HepG2 (cell line): ENCODE measurements at regions not wholly inside any gene's neighbourhood (a gene's known extent, or its start where the extent isn't known, plus 50 kb on each side); places are given as distances from the start of the nearest gene placed in this dataset.

Experiments
- ARID2 ChIP-seq: sonication (generic); formaldehyde crosslinking; IDR thresholded peaks from 2 replicates; pipeline ENCODE4 v1.8.1; 2022; ENCODE audit warnings: mild to moderate bottlenecking, missing genetic modification reagents, borderline replicate concordance
- ATF1 ChIP-seq: IDR thresholded peaks from 2 replicates; pipeline ENCODE4 v1.6.1; 2016; ENCODE audit warnings: mild to moderate bottlenecking, control low read depth
- ATRX ChIP-seq: sonication (generic); formaldehyde crosslinking; IDR thresholded peaks from 2 replicates; pipeline ENCODE4 v1.4.0; 2020; ENCODE audit warnings: missing genetic modification reagents, borderline replicate concordance
- ETV6 ChIP-seq: sonication (generic); formaldehyde crosslinking; conservative IDR thresholded peaks from 2 replicates; pipeline ENCODE4 v1.4.0; 2020; ENCODE audit warnings: missing genetic modification reagents
- FOXO1 ChIP-seq: sonication (generic); formaldehyde crosslinking; IDR thresholded peaks from 2 replicates; pipeline ENCODE4 v1.4.0; 2020; ENCODE audit warnings: missing genetic modification reagents
- JUNB ChIP-seq: sonication (generic); formaldehyde crosslinking; IDR thresholded peaks from 2 replicates; pipeline ENCODE4 v1.8.0; 2022; ENCODE audit warnings: missing genetic modification reagents, mild to moderate bottlenecking, borderline replicate concordance
- MYC ChIP-seq: sonication (generic); formaldehyde crosslinking; IDR thresholded peaks from 2 replicates; pipeline ENCODE4 v1.9.0; 2021; ENCODE audit warnings: missing genetic modification reagents, borderline replicate concordance
- NFE2L1 ChIP-seq: sonication (generic); formaldehyde crosslinking; IDR thresholded peaks from 2 replicates; pipeline ENCODE4 v1.4.0; 2020; ENCODE audit warnings: missing genetic modification reagents, mild to moderate bottlenecking, borderline replicate concordance
- NONO ChIP-seq, 2 experiments: fragments of 450-650 bp in 1 of 2; sonication (generic) in 1 of 2; formaldehyde crosslinking in 1 of 2; IDR thresholded peaks in 1 of 2; conservative IDR thresholded peaks in 1 of 2; 2 replicates each; pipeline versions ENCODE4 v1.6.1 to v1.8.0; 2017 to 2022; ENCODE audit warnings: mild to moderate bottlenecking in 1 of 2, missing genetic modification reagents in 1 of 2, moderate library complexity in 1 of 2
- NPAS2 ChIP-seq: sonication (generic); formaldehyde crosslinking; IDR thresholded peaks from 2 replicates; pipeline ENCODE4 v1.8.0; 2022; ENCODE audit warnings: mild to moderate bottlenecking, missing genetic modification reagents, borderline replicate concordance
- RAD51 ChIP-seq: fragments of 450-650 bp; IDR thresholded peaks from 2 replicates; pipeline ENCODE4 v1.6.1; 2016; ENCODE audit warnings: borderline replicate concordance
- RARG ChIP-seq: sonication (generic); formaldehyde crosslinking; IDR thresholded peaks from 2 replicates; pipeline ENCODE4 v1.4.0; 2020; ENCODE audit warnings: low read depth, mild to moderate bottlenecking, missing genetic modification reagents
- SIX4 ChIP-seq: sonication (generic); formaldehyde crosslinking; IDR thresholded peaks from 2 replicates; pipeline ENCODE4 v1.4.0; 2020; ENCODE audit warnings: missing genetic modification reagents
- SMAD9 ChIP-seq: sonication (generic); formaldehyde crosslinking; IDR thresholded peaks from 2 replicates; pipeline ENCODE4 v1.5.1; 2020; ENCODE audit warnings: mild to moderate bottlenecking, missing genetic modification reagents
- SP4 ChIP-seq: sonication (generic); formaldehyde crosslinking; IDR thresholded peaks from 2 replicates; pipeline ENCODE4 v1.8.1; 2023; ENCODE audit warnings: mild to moderate bottlenecking, missing genetic modification reagents
- TEAD2 ChIP-seq: sonication (generic); formaldehyde crosslinking; IDR thresholded peaks from 2 replicates; pipeline ENCODE4 v1.9.0; 2021; ENCODE audit warnings: missing genetic modification reagents
- ZNF136 ChIP-seq: sonication (generic); formaldehyde crosslinking; IDR thresholded peaks from 2 replicates; pipeline ENCODE4 v1.8.1; 2022; ENCODE audit warnings: low read depth, mild to moderate bottlenecking, moderate library complexity, missing genetic modification reagents
- ZNF33A ChIP-seq: sonication (generic); formaldehyde crosslinking; IDR thresholded peaks from 2 replicates; pipeline ENCODE4 v1.5.1; 2020; ENCODE audit warnings: missing genetic modification reagents, mild to moderate bottlenecking, moderate library complexity, borderline replicate concordance
- ZNF44 ChIP-seq: sonication (generic); formaldehyde crosslinking; IDR thresholded peaks from 2 replicates; pipeline ENCODE4 v1.5.1; 2020; ENCODE audit warnings: mild to moderate bottlenecking, missing genetic modification reagents
- ZNF557 ChIP-seq: sonication (generic); formaldehyde crosslinking; IDR thresholded peaks from 2 replicates; pipeline ENCODE4 v1.4.0; 2020; ENCODE audit warnings: missing genetic modification reagents
- ZNF577 ChIP-seq: sonication (generic); formaldehyde crosslinking; IDR thresholded peaks from 2 replicates; pipeline ENCODE4 v1.4.0; 2020; ENCODE audit warnings: mild to moderate bottlenecking, low read depth, missing genetic modification reagents, borderline replicate concordance
- TF ChIP-seq, protein P1 (sequence below): sonication (generic); formaldehyde crosslinking; IDR thresholded peaks from 2 replicates; pipeline ENCODE4 v1.4.0; 2020; ENCODE audit warnings: missing genetic modification reagents
- TF ChIP-seq, protein P2 (sequence below): sonication (generic); formaldehyde crosslinking; IDR thresholded peaks from 2 replicates; pipeline ENCODE4 v1.5.0; 2020; ENCODE audit warnings: missing genetic modification reagents
- TF ChIP-seq, protein P3 (sequence below): IDR thresholded peaks from 2 replicates; pipeline ENCODE4 v1.6.1; 2016; ENCODE audit warnings: missing genetic modification reagents, missing compliant biosample characterization
- TF ChIP-seq, protein P4 (sequence below): sonication (generic); formaldehyde crosslinking; IDR thresholded peaks from 2 replicates; pipeline ENCODE4 v1.5.0; 2020; ENCODE audit warnings: missing genetic modification reagents
- TF ChIP-seq, protein P5 (sequence below): sonication (generic); formaldehyde crosslinking; IDR thresholded peaks from 2 replicates; pipeline ENCODE4 v1.5.1; 2020; ENCODE audit warnings: missing genetic modification reagents, mild to moderate bottlenecking, borderline replicate concordance

DNA sequence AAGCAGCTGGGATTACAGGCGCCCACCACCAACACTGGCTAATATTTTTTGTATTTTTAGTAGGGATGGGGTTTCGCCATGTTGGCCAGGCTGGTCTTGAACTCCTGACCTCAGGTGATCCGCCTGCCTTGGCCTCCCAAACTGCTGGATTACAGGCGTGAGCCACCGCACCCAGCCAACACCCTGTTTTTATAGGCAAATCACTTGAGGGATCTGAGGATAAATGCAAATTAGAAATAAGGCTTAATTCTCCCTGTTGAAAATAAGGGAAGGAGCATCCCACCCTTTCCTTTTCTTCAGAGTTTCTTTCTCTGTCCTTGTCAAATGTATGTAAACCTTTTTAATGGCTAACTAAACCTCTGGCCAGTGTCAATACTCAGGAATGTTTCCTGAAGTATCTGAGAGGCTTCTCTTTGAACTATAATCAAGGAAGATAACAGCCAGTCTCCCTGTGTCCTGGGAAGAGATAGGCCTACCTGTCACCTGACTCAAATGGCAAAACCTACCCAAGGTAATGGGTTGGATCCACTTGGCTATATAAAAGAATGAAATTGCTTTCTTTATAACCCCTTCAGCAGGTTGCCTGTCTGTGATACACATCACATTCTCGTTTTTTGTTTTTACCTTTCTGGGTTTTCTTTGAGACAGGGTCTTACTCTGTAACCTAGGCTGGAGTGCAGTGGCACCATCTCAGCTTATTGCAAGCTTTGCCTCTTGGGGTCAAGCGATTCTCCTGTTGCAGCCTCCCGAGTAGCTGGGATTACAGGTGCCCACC is 64.5 kb upstream of the TNFAIP3 start (continued):
- no peak for TF ChIP-seq NONO (IDR thresholded peaks at IDR 0.05)
- TF ChIP-seq NONO (CRISPR knock-in tag; conservative IDR thresholded peaks at IDR 0.05): no peak
- TF ChIP-seq RAD51: no peak
- TF ChIP-seq, protein P1, sequence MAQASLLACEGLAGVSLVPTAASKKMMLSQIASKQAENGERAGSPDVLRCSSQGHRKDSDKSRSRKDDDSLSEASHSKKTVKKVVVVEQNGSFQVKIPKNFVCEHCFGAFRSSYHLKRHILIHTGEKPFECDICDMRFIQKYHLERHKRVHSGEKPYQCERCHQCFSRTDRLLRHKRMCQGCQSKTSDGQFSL (CRISPR knock-in tag): no peak
- no peak for TF ChIP-seq SMAD9 (CRISPR knock-in tag)
- no peak for TF ChIP-seq ATRX
- TF ChIP-seq SIX4 (CRISPR knock-in tag): 0 out of 2 replicates have a peak, but pooled peaks have one; percentile 11
- TF ChIP-seq, protein P2, sequence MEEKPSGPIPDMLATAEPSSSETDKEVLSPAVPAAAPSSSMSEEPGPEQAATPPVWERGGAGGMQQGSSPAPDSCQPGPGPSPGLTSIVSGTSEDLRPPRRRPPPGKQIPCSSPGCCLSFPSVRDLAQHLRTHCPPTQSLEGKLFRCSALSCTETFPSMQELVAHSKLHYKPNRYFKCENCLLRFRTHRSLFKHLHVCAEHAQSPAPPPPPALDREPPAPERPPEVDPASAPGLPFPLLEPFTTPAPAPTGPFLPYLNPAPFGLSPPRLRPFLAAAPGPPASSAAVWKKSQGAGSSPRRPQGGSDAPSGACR (CRISPR knock-in tag): no peak
- TF ChIP-seq, protein P3, sequence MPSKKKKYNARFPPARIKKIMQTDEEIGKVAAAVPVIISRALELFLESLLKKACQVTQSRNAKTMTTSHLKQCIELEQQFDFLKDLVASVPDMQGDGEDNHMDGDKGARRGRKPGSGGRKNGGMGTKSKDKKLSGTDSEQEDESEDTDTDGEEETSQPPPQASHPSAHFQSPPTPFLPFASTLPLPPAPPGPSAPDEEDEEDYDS (CRISPR knock-in tag): no peak
- peak; percentile 79; the same call in 1 of the 2 replicates for TF ChIP-seq ZNF33A
- TF ChIP-seq RARG: no peak
- no peak for TF ChIP-seq JUNB (CRISPR knock-in tag)
- TF ChIP-seq ETV6: no peak
- TF ChIP-seq FOXO1 (CRISPR knock-in tag): 0 out of 2 replicates have a peak, but pooled peaks have one; percentile 33
- no peak for TF ChIP-seq NFE2L1
- TF ChIP-seq TEAD2 (CRISPR knock-in tag): no peak
- TF ChIP-seq, protein P4, sequence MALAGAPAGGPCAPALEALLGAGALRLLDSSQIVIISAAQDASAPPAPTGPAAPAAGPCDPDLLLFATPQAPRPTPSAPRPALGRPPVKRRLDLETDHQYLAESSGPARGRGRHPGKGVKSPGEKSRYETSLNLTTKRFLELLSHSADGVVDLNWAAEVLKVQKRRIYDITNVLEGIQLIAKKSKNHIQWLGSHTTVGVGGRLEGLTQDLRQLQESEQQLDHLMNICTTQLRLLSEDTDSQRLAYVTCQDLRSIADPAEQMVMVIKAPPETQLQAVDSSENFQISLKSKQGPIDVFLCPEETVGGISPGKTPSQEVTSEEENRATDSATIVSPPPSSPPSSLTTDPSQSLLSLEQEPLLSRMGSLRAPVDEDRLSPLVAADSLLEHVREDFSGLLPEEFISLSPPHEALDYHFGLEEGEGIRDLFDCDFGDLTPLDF (CRISPR knock-in tag): no peak
- no peak for TF ChIP-seq ATF1 (CRISPR knock-in tag)
- no peak for TF ChIP-seq ZNF44 (CRISPR knock-in tag)
- TF ChIP-seq, protein P5, sequence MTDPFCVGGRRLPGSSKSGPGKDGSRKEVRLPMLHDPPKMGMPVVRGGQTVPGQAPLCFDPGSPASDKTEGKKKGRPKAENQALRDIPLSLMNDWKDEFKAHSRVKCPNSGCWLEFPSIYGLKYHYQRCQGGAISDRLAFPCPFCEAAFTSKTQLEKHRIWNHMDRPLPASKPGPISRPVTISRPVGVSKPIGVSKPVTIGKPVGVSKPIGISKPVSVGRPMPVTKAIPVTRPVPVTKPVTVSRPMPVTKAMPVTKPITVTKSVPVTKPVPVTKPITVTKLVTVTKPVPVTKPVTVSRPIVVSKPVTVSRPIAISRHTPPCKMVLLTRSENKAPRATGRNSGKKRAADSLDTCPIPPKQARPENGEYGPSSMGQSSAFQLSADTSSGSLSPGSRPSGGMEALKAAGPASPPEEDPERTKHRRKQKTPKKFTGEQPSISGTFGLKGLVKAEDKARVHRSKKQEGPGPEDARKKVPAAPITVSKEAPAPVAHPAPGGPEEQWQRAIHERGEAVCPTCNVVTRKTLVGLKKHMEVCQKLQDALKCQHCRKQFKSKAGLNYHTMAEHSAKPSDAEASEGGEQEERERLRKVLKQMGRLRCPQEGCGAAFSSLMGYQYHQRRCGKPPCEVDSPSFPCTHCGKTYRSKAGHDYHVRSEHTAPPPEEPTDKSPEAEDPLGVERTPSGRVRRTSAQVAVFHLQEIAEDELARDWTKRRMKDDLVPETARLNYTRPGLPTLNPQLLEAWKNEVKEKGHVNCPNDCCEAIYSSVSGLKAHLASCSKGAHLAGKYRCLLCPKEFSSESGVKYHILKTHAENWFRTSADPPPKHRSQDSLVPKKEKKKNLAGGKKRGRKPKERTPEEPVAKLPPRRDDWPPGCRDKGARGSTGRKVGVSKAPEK (CRISPR knock-in tag): no peak
- 0 out of 2 replicates have a peak, but pooled peaks have one; percentile 33 for TF ChIP-seq ARID2
- 0 out of 2 replicates have a peak, but pooled peaks have one; percentile 24 for TF ChIP-seq ZNF557 (CRISPR knock-in tag)
- no peak for TF ChIP-seq ZNF136 (CRISPR knock-in tag)
- no peak for TF ChIP-seq NPAS2 (CRISPR knock-in tag)
- no peak for TF ChIP-seq SP4
- TF ChIP-seq MYC (CRISPR knock-in tag): no peak
- TF ChIP-seq ZNF577 (CRISPR knock-in tag): no peak
